ENCODE measurements at regions not wholly inside any gene's neighbourhood (a gene's known extent, or its start where the extent isn't known, plus 50 kb on each side); places are given as distances from the start of the nearest gene placed in this dataset.

GRCh38 chr11:112412383-112412782 lies 151.7 kb upstream of the PLET1 start:
- H2AFZ ChIP-seq (ENCODE audit: low read depth): no peak overlapping the region
- no peak overlapping the region for H3K4me3 ChIP-seq (IDR thresholded peaks at IDR 0.05; ENCODE audit: insufficient read depth, low read depth, low read length)
- TF ChIP-seq CTCF (conservative IDR thresholded peaks at IDR 0.05; ENCODE audit: low read depth, low read length): no peak
- H3K9ac ChIP-seq: no peak overlapping the region
- H3K36me3 ChIP-seq (ENCODE audit: insufficient read depth): no peaks in the 10 kb centered on the region
- no peak overlapping the region for H3K4me2 ChIP-seq
- H3K79me2 ChIP-seq (ENCODE audit: insufficient read depth, low read depth): no peaks in the 10 kb centered on the region
- no peaks in the 10 kb centered on the region for H3K27me3 ChIP-seq (ENCODE audit: insufficient read depth, low read depth)
- H3K27ac ChIP-seq: no peak overlapping the region
- H3K4me1 ChIP-seq (ENCODE audit: low read depth, poor library complexity, severe bottlenecking): no peaks in the 10 kb centered on the region
- H4K20me1 ChIP-seq (ENCODE audit: insufficient read depth): no peaks in the 10 kb centered on the region

GRCh38 chr11:112417339-112417738 lies 156.7 kb upstream of the PLET1 start:
- Histone ChIP-seq H3K9ac (no peak overlapping the region), H4K20me1 (ENCODE audit: insufficient read depth) (no peaks in the 10 kb centered on the region), H3K4me2 (no peak overlapping the region), H3K36me3 (ENCODE audit: insufficient read depth) (no peaks in the 10 kb centered on the region), H3K4me1 (ENCODE audit: low read depth, poor library complexity, severe bottlenecking) (no peaks in the 10 kb centered on the region), H3K27me3 (ENCODE audit: insufficient read depth, low read depth) (no peaks in the 10 kb centered on the region), H2AFZ (ENCODE audit: low read depth) (no peak overlapping the region), H3K27ac (no peak overlapping the region), H3K79me2 (ENCODE audit: insufficient read depth, low read depth) (no peaks in the 10 kb centered on the region), H3K4me3 (IDR thresholded peaks at IDR 0.05; ENCODE audit: insufficient read depth, low read depth, low read length) (no peak overlapping the region)
- TF ChIP-seq CTCF (conservative IDR thresholded peaks at IDR 0.05; ENCODE audit: low read depth, low read length): no peak

- H4K20me1 ChIP-seq (ENCODE audit: insufficient read depth): no peaks in the 10 kb centered on the region
- no peak overlapping the region for H3K4me2 ChIP-seq
- H3K9ac ChIP-seq: no peak overlapping the region
Observed at GRCh38 chr11:112418438-112418837, 157.8 kb upstream of the PLET1 start.

GRCh38 chr11:112421879-112422278 lies 161.2 kb upstream of the PLET1 start:
- no peak overlapping the region for H3K9ac ChIP-seq
- H3K36me3 ChIP-seq (ENCODE audit: insufficient read depth): no peaks in the 10 kb centered on the region
- no peak overlapping the region for H3K27ac ChIP-seq
- no peak overlapping the region for H3K4me3 ChIP-seq (IDR thresholded peaks at IDR 0.05; ENCODE audit: insufficient read depth, low read depth, low read length)
- no peaks in the 10 kb centered on the region for H3K79me2 ChIP-seq (ENCODE audit: insufficient read depth, low read depth)
- TF ChIP-seq CTCF (conservative IDR thresholded peaks at IDR 0.05; ENCODE audit: low read depth, low read length): no peak
- no peak overlapping the region for H2AFZ ChIP-seq (ENCODE audit: low read depth)
- H3K4me2 ChIP-seq: no peak overlapping the region
- H3K27me3 ChIP-seq (ENCODE audit: insufficient read depth, low read depth): no peaks in the 10 kb centered on the region
- H4K20me1 ChIP-seq (ENCODE audit: insufficient read depth): no peaks in the 10 kb centered on the region
- no peaks in the 10 kb centered on the region for H3K4me1 ChIP-seq (ENCODE audit: low read depth, poor library complexity, severe bottlenecking)

More at GRCh38 chr11:112418438-112418837, 157.8 kb upstream of the PLET1 start:
- no peak overlapping the region for H3K27ac ChIP-seq
- no peaks in the 10 kb centered on the region for H3K36me3 ChIP-seq (ENCODE audit: insufficient read depth)
- no peak overlapping the region for H2AFZ ChIP-seq (ENCODE audit: low read depth)
- no peak for TF ChIP-seq CTCF (conservative IDR thresholded peaks at IDR 0.05; ENCODE audit: low read depth, low read length)
- no peaks in the 10 kb centered on the region for H3K27me3 ChIP-seq (ENCODE audit: insufficient read depth, low read depth)
- H3K79me2 ChIP-seq (ENCODE audit: insufficient read depth, low read depth): no peaks in the 10 kb centered on the region
- H3K4me3 ChIP-seq (IDR thresholded peaks at IDR 0.05; ENCODE audit: insufficient read depth, low read depth, low read length): no peak overlapping the region
- H3K4me1 ChIP-seq (ENCODE audit: low read depth, poor library complexity, severe bottlenecking): no peaks in the 10 kb centered on the region
